Caco-2 (cell line): ENCODE measurements at regions not wholly inside any gene's neighbourhood (a gene's known extent, or its start where the extent isn't known, plus 50 kb on each side); places are given as distances from the start of the nearest gene placed in this dataset.

Source experiments
- BruUV-seq: library from RNA; stranded (reverse); fragments of 400-500 nt; replicated peaks from 2 replicates; lab custom pipeline; 2021; lab: Mats Ljungman, UMichigan
- CTCF ChIA-PET: fragments of 300-600 bp; sonication (Branson Sonifier 250); formaldehyde crosslinking; loops from one replicate; lab custom pipeline; 2022; ENCODE audit warnings: antibody characterized with exemption; lab: Charles Lee
- POLR2A ChIA-PET: fragments of 300-600 bp; sonication (Branson Sonifier 250); formaldehyde crosslinking; loops from one replicate; lab custom pipeline; 2022; ENCODE audit warnings: antibody characterized with exemption; lab: Charles Lee
- DNase-seq, 2 experiments: peaks; one replicate each; pipeline versions ENCODE4 v3.0.0 to v3.0.0-alpha.2; 2020 to 2022
- H3K27me3 ChIP-seq: replicated peaks from 2 replicates; pipeline ENCODE4 v1.6.0; 2011; ENCODE audit warnings: low read length; ENCODE audit not compliant: control insufficient read depth, insufficient read depth
- H3K36me3 ChIP-seq: 2 replicates; pipeline ENCODE4 v1.5.1; 2011; ENCODE audit warnings: low read length; ENCODE audit not compliant: control insufficient read depth, insufficient read depth
- H3K4me1 ChIP-seq: fragments of 250-450 bp; sonication (Bioruptor Pico); 2 replicates; pipeline ENCODE4 v1.5.1; 2020; ENCODE audit warnings: mild to moderate bottlenecking
- H3K4me3 ChIP-seq: 2 replicates; pipeline ENCODE4 v1.5.1; 2011; ENCODE audit warnings: low read depth, mild to moderate bottlenecking, control low read depth, low read length
- H3K9me3 ChIP-seq: fragments of 250-450 bp; sonication (Bioruptor Pico); 2 replicates; pipeline ENCODE4 v1.5.1; 2020; ENCODE audit warnings: mild to moderate bottlenecking, moderate library complexity
- H3K27ac Mint-ChIP-seq: one replicate; pipeline ENCODE4 v1.8.0; 2022; ENCODE audit warnings: mixed read lengths; ENCODE audit not compliant: unreplicated experiment
- H3K27me3 Mint-ChIP-seq: one replicate; pipeline ENCODE4 v1.8.0; 2022; ENCODE audit warnings: mixed read lengths; ENCODE audit not compliant: insufficient read depth, unreplicated experiment
- H3K36me3 Mint-ChIP-seq: one replicate; pipeline ENCODE4 v1.8.0; 2022; ENCODE audit warnings: mild to moderate bottlenecking, mixed read lengths; ENCODE audit not compliant: insufficient read depth, unreplicated experiment
- H3K4me1 Mint-ChIP-seq: one replicate; pipeline ENCODE4 v1.8.0; 2022; ENCODE audit warnings: low read depth, mixed read lengths; ENCODE audit not compliant: unreplicated experiment
- H3K4me3 Mint-ChIP-seq: one replicate; pipeline ENCODE4 v1.8.0; 2022; ENCODE audit warnings: mild to moderate bottlenecking, moderate library complexity, mixed read lengths; ENCODE audit not compliant: unreplicated experiment
- H3K9me3 Mint-ChIP-seq: one replicate; pipeline ENCODE4 v1.8.0; 2022; ENCODE audit warnings: mixed read lengths; ENCODE audit not compliant: unreplicated experiment
- intact Hi-C: fragments of 100-400 bp; cut with micrococcal nuclease; formaldehyde crosslinking; loops from one replicate; pipeline ENCODE4 v1.10.0; 2022; ENCODE audit not compliant: unreplicated experiment
- TF ChIP-seq, protein P1 (sequence below), 2 experiments: fragments of 200-600 bp in 1 of 2; IDR thresholded peaks; 1 replicate in 1 of 2; 2 replicates in 1 of 2; pipeline versions ENCODE4 v1.5.1 to v1.8.0; 2011 to 2022; ENCODE audit warnings: antibody characterized with exemption in 1 of 2, control low read depth in 1 of 2, inconsistent platforms in 1 of 2, low read depth in 1 of 2, low read length in 1 of 2, mild to moderate bottlenecking in 1 of 2, moderate library complexity in 1 of 2; ENCODE audit not compliant: insufficient read depth in 1 of 2, severe bottlenecking in 1 of 2, unreplicated experiment in 1 of 2

GRCh38 chr17:77429369-77429968 is 288.7 kb downstream of the SEC14L1 start:
- Histone ChIP-seq H3K9me3 (no peaks in the 10 kb centered on the region), H3K36me3 (no peaks in the 10 kb centered on the region; the same call in 1 of the 2 replicates), H3K4me1 (peaks cover 21% of the 10 kb centered on the region), H3K4me3 (no peak overlapping the region), H3K27me3 (no peaks in the 10 kb centered on the region)
- DNase-seq, result no peak
- Mint-ChIP-seq H3K4me3 (no peak overlapping the region), H3K36me3 (peaks cover 17% of the 10 kb centered on the region), H3K9me3 (no peaks in the 10 kb centered on the region), H3K27ac (no peak overlapping the region), H3K4me1 (peaks cover 24% of the 10 kb centered on the region), H3K27me3 (no peaks in the 10 kb centered on the region)
- POLR2A ChIA-PET, result interaction anchor here (0.6 to 0.8 kb wide), 2 partner anchors 22 to 37 kb away, joined by 5 to 15 read pairs; no protein-coding TSS in a partner anchor
- TF ChIP-seq, protein P1, sequence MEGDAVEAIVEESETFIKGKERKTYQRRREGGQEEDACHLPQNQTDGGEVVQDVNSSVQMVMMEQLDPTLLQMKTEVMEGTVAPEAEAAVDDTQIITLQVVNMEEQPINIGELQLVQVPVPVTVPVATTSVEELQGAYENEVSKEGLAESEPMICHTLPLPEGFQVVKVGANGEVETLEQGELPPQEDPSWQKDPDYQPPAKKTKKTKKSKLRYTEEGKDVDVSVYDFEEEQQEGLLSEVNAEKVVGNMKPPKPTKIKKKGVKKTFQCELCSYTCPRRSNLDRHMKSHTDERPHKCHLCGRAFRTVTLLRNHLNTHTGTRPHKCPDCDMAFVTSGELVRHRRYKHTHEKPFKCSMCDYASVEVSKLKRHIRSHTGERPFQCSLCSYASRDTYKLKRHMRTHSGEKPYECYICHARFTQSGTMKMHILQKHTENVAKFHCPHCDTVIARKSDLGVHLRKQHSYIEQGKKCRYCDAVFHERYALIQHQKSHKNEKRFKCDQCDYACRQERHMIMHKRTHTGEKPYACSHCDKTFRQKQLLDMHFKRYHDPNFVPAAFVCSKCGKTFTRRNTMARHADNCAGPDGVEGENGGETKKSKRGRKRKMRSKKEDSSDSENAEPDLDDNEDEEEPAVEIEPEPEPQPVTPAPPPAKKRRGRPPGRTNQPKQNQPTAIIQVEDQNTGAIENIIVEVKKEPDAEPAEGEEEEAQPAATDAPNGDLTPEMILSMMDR (IDR thresholded peaks at IDR 0.05; ENCODE audit: insufficient read depth in 1 of 2, low read depth in 1 of 2, low read length in 1 of 2, severe bottlenecking in 1 of 2, unreplicated experiment in 1 of 2), result no peak
- no TSS peak for BruUV-seq
- CTCF ChIA-PET, result interaction anchor here (0.6 to 2.3 kb wide), 32 partner anchors 7 to 884 kb away, joined by 3 to 36 read pairs (median 6); no protein-coding TSS in a partner anchor
- intact Hi-C loops, result no loop called here

DNA sequence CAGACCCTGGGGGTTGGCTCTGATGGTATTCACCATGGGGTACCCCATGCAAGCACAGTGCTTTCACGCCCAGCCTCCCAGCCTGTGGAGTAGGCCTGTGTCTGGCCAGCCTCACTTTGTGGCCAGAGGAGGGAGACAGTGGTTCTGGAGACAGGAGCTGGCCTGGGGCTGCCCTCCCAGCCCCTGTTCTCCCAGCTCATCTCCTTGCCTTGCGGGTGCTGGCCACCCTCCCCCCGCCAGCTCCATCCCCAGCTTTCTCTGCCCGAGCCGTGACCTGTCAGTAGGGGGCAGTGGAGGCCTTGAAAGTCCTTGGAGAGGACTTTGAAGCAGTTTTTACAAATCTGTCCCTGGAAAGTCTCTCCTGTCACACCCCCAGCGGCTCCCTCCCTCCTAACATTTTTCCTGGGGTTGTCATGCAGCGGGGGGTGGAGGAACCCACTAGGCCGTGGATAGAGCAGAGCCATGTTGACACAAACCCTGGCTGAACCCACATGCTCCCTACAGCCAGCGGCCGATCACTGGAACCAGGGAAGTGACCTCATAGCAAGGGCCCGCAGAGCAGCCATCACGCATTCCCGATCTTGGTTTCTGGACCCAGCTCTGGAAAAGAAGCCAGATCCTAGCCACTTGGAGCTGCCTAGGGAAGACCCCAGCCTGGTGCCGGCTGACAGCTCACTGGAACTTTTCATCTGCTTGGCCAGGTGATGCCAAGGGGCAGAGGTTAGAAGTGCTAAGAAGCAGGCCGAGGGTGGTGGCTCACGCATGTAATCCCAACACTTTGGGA is 289.4 kb downstream of the SEC14L1 start:
- POLR2A ChIA-PET, result interaction anchor here (0.6 to 0.8 kb wide), 3 partner anchors 21 to 64 kb away, joined by 3 to 15 read pairs (median 5); no protein-coding TSS in a partner anchor
- CTCF ChIA-PET, result interaction anchor here (0.6 to 2.3 kb wide), 33 partner anchors 8 to 883 kb away, joined by 3 to 36 read pairs (median 5); no protein-coding TSS in a partner anchor
- no peaks in the 10 kb centered on the region for H3K9me3 Mint-ChIP-seq
- H3K36me3 ChIP-seq, result no peaks in the 10 kb centered on the region; the same call in 1 of the 2 replicates
- H3K27ac Mint-ChIP-seq, result no peak overlapping the region
- H3K9me3 ChIP-seq, result no peaks in the 10 kb centered on the region
- no TSS peak for BruUV-seq
- H3K27me3 Mint-ChIP-seq, result no peaks in the 10 kb centered on the region
- peaks cover 21% of the 10 kb centered on the region for H3K4me1 ChIP-seq
- H3K4me3 ChIP-seq, result no peak overlapping the region
- intact Hi-C loops, result loop anchor here (1.0 to 5.0 kb wide), 3 partner anchors 65 to 153 kb away; no protein-coding TSS in a partner anchor
- peaks cover 20% of the 10 kb centered on the region for H3K36me3 Mint-ChIP-seq
- peaks cover 24% of the 10 kb centered on the region for H3K4me1 Mint-ChIP-seq
- H3K4me3 Mint-ChIP-seq, result no peak overlapping the region
- DNase-seq, result peak; percentile 90 to 92
- H3K27me3 ChIP-seq, result no peaks in the 10 kb centered on the region
- TF ChIP-seq, protein P1 (IDR thresholded peaks at IDR 0.05; ENCODE audit: insufficient read depth in 1 of 2, low read depth in 1 of 2, low read length in 1 of 2, severe bottlenecking in 1 of 2, unreplicated experiment in 1 of 2), result peak; percentile 78 to 82

DNA sequence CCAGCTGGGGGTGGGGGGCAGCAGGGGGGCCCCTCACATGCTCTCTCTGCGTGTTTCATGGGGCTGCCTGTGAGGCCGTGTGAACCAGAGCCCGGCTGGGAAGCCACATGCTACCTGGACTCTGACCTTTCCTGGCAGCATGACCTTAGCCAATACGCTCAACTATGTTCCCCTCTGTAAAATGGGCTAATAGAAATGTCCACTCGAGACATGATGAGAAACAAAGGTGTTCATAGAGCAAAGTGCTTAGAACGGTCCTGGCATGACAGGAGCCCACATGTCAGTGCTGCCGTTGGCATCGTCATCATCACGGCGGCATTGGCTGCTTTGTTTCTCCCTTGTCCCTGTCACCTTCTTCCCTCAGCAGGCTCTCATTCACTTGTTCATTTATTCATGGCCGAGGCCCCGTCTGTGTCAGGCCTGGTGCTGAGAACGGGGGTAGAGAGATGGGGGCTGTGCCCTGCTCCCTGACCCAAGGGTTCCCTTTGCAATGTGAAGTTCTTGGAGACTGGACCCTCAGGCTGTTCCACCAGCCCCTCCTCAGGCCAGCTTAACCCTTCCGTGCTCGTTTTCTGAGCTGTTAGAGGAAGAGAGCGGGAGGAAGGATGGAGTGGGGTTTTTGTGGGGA is 291.4 kb downstream of the SEC14L1 start:
- no peaks in the 10 kb centered on the region for H3K9me3 ChIP-seq
- CTCF ChIA-PET, result no interaction called here
- no peak for DNase-seq
- Mint-ChIP-seq H3K27ac (no peak overlapping the region), H3K27me3 (no peaks in the 10 kb centered on the region), H3K36me3 (peaks cover 20% of the 10 kb centered on the region), H3K4me3 (no peak overlapping the region), H3K9me3 (no peaks in the 10 kb centered on the region), H3K4me1 (peaks cover 17% of the 10 kb centered on the region)
- BruUV-seq, result no TSS peak
- H3K27me3 ChIP-seq, result no peaks in the 10 kb centered on the region
- intact Hi-C loops, result loop anchor here (5.0 kb wide), 1 partner anchor 155 kb away; no protein-coding TSS in a partner anchor
- no peaks in the 10 kb centered on the region for H3K36me3 ChIP-seq
- peaks cover 16% of the 10 kb centered on the region for H3K4me1 ChIP-seq
- POLR2A ChIA-PET, result no interaction called here
- no peak overlapping the region for H3K4me3 ChIP-seq
- TF ChIP-seq, protein P1 (IDR thresholded peaks at IDR 0.05; ENCODE audit: insufficient read depth in 1 of 2, low read depth in 1 of 2, low read length in 1 of 2, severe bottlenecking in 1 of 2, unreplicated experiment in 1 of 2), result no peak
